ENCODE measurements at regions not wholly inside any gene's neighbourhood (a gene's known extent, or its start where the extent isn't known, plus 50 kb on each side); places are given as distances from the start of the nearest gene placed in this dataset.

DNA sequence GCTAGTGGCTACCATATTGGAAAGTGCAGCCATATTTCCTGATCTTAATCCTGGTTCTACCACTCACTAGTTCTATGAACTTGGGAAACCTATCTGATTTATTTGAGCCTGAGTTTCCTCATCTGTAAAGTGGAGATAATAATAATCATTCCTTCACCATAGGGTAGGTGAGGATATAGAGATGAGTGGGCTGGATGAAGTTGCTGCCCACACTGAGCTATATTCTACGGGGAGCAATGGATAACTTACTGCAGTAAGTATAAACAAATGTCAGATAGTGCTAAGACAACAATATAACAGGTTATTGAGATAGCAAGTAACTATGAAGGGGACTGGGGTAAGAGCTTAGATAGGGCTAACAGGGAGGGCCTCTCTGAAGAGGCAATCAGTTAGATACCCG is 251.5 kb upstream of the ADAMTS9 start:
- TF ChIP-seq ZNF121 (CRISPR knock-in tag; IDR thresholded peaks at IDR 0.05) (no peak), CDX4 (CRISPR knock-in tag; IDR thresholded peaks at IDR 0.05; ENCODE audit: borderline replicate concordance) (no peak)
- ChIA-PET CTCF (no interaction called here), POLR2A (no interaction called here)

DNA sequence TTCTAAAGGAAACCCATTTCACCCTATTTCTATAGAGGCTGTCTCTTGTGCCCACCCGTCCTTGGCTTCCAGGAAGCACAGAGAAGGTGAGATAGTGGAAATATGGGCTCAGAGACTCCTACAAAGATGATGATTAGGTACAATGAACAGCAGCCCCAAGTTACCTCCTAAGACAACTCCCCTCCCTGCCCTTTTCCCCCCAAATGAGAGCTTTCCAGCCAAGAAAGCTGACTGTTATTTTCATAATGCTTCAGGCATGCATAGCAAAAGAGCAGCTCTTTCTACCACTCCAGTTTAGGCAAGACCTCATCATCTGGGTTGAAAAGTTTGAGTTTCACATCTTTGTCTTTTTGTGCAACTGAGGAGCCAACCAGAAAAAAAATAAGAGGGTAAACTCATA is 248.8 kb upstream of the ADAMTS9 start:
- CTCF ChIA-PET, result no interaction called here
- H3K27me3 Mint-ChIP-seq (ENCODE audit: low read depth), result no peaks in the 10 kb centered on the region; the same call in 1 of the 2 replicates
- peaks cover 25% of the 10 kb centered on the region for H3K9me3 Mint-ChIP-seq
- H3K27ac Mint-ChIP-seq, result no peak overlapping the region
- ATAC-seq (no peak), DNase-seq (ENCODE audit: low spot score) (no peak)
- POLR2A ChIA-PET, result no interaction called here
- H3K4me3 Mint-ChIP-seq, result no peak overlapping the region
- peaks cover 5% of the 10 kb centered on the region for H3K4me1 Mint-ChIP-seq
- H3K36me3 Mint-ChIP-seq, result peaks cover 10% of the 10 kb centered on the region
- TF ChIP-seq FOXK1 (CRISPR knock-in tag; IDR thresholded peaks at IDR 0.05), result no peak
- no peak for TF ChIP-seq ZNF317 (CRISPR knock-in tag; IDR thresholded peaks at IDR 0.05; ENCODE audit: borderline replicate concordance, low read depth)
- no peak for TF ChIP-seq CREB1 (CRISPR knock-in tag; IDR thresholded peaks at IDR 0.05)

More for the DNA sequence above, 251.5 kb upstream of the ADAMTS9 start:
- Mint-ChIP-seq H3K4me3 (no peak overlapping the region), H3K4me1 (peaks cover 13% of the 10 kb centered on the region), H3K27me3 (ENCODE audit: low read depth) (no peaks in the 10 kb centered on the region; the same call in 1 of the 2 replicates), H3K36me3 (no peaks in the 10 kb centered on the region), H3K27ac (no peak overlapping the region), H3K9me3 (peaks cover 2% of the 10 kb centered on the region)
- no peak for DNase-seq (ENCODE audit: low spot score)
- no peak for ATAC-seq

DNA sequence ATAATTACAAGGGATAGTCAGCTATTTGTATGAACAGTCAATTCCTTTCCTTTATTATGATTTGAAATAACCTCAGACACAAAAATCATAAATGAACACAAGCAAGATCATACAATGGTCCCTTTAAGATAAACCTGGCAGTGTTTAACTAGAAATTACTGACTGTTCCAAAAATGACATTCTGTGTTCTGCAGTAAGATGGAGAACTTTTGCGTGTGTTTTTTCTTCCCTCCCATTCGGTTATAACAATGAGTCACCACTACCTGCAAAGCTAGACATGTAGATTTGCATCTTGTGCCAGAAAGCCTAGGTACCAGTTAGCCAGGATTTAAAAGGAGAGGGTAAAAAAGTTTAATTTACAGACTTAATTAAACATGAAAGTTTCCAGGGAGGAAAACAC is 248.2 kb upstream of the ADAMTS9 start:
- Mint-ChIP-seq H3K4me3 (no peak overlapping the region), H3K36me3 (peaks cover 10% of the 10 kb centered on the region), H3K27me3 (ENCODE audit: low read depth) (no peaks in the 10 kb centered on the region; the same call in 1 of the 2 replicates), H3K4me1 (peaks cover 5% of the 10 kb centered on the region), H3K9me3 (peaks cover 26% of the 10 kb centered on the region), H3K27ac (no peak overlapping the region)
- no peak for DNase-seq (ENCODE audit: low spot score)
- ChIA-PET POLR2A (no interaction called here), CTCF (no interaction called here)
- TF ChIP-seq RORB (CRISPR knock-in tag; IDR thresholded peaks at IDR 0.05) (no peak), MYBL2 (CRISPR knock-in tag; IDR thresholded peaks at IDR 0.05) (no peak), ZNF121 (CRISPR knock-in tag; IDR thresholded peaks at IDR 0.05) (no peak), TEAD1 (CRISPR knock-in tag; IDR thresholded peaks at IDR 0.05) (no peak), ZBTB21 (CRISPR knock-in tag; IDR thresholded peaks at IDR 0.05; ENCODE audit: borderline replicate concordance) (no peak), ZNF423 (CRISPR knock-in tag; IDR thresholded peaks at IDR 0.05) (no peak), ZNF396 (CRISPR knock-in tag; IDR thresholded peaks at IDR 0.05; ENCODE audit: borderline replicate concordance) (no peak), NR2C2 (CRISPR knock-in tag; IDR thresholded peaks at IDR 0.05) (no peak)
- TF ChIP-seq, protein P1, sequence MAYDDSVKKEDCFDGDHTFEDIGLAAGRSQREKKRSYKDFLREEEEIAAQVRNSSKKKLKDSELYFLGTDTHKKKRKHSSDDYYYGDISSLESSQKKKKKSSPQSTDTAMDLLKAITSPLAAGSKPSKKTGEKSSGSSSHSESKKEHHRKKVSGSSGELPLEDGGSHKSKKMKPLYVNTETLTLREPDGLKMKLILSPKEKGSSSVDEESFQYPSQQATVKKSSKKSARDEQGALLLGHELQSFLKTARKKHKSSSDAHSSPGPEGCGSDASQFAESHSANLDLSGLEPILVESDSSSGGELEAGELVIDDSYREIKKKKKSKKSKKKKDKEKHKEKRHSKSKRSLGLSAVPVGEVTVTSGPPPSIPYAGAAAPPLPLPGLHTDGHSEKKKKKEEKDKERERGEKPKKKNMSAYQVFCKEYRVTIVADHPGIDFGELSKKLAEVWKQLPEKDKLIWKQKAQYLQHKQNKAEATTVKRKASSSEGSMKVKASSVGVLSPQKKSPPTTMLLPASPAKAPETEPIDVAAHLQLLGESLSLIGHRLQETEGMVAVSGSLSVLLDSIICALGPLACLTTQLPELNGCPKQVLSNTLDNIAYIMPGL (CRISPR knock-in tag; IDR thresholded peaks at IDR 0.05), result no peak
- ATAC-seq, result no peak

DNA sequence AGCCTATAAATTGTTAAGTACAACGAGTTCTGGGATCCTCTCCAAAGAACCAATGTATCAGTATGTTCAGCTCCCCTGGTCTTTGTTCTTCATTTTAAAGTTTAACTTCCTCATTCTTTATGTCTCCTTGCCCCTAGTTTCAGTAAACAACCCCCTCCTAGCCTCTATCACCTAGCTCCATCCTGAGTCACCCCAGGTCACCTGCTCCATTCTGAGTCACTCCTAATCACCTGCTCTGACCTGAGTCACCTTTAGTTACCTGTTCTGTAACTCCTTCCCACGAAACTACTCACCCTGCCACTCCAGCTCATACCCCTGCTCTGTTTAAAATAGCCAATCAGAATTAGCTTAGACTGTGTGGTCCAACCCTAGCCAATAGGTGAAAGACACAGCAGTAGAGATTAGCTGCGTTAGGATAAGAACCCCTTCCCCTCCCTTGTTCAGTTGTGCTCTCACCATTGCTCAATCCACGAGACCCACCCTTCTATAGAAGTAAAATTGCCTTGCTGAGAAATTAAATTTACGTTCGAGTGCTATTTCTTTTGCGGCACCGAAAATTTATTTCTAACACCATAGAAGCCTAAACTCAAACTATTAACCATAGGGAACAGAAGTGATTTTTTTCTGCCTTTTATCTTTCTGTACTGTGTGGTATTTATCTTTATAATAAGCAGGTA is 245.0 kb upstream of the ADAMTS9 start:
- H3K9me3 Mint-ChIP-seq, result peaks cover 33% of the 10 kb centered on the region
- no peak overlapping the region for H3K27ac Mint-ChIP-seq
- ChIA-PET CTCF (no interaction called here), POLR2A (no interaction called here)
- no peak overlapping the region for H3K4me3 Mint-ChIP-seq
- TF ChIP-seq CTCF (IDR thresholded peaks at IDR 0.05), result no peak
- TF ChIP-seq MLX (CRISPR knock-in tag; IDR thresholded peaks at IDR 0.05), result no peak
- H3K36me3 Mint-ChIP-seq, result peaks cover 10% of the 10 kb centered on the region
- H3K4me1 Mint-ChIP-seq, result no peaks in the 10 kb centered on the region
- DNase-seq (ENCODE audit: low spot score), result no peak
- no peak for ATAC-seq
- no peaks in the 10 kb centered on the region for H3K27me3 Mint-ChIP-seq (ENCODE audit: low read depth)

All from WTC11 (cell line).